Breast epithelium (tissue), 4 donors: ENCODE measurements at regions not wholly inside any gene's neighbourhood (a gene's known extent, or its start where the extent isn't known, plus 50 kb on each side); places are given as distances from the start of the nearest gene placed in this dataset.
"Not testable (repeated sequence)": the region's sequence is repeated elsewhere in the genome, so short reads cannot be mapped to it uniquely, and the experiment has no call there.

Experiments
- DNase-seq, 2 donors: peaks; one replicate each; pipeline ENCODE4 v3.0.0-alpha.2; 2019; ENCODE audit warnings: low spot score in 2 of 2
- H3K27ac ChIP-seq, 2 donors: fragments of 200-600 bp; sonication (generic) in 1 of 2; one replicate each; pipeline ENCODE4 v1.5.1; 2016 to 2019; ENCODE audit warnings: mild to moderate bottlenecking in 1 of 2
- H3K27me3 ChIP-seq, 2 donors: fragments of 200-600 bp; sonication (generic) in 1 of 2; one replicate each; pipeline versions ENCODE4 v1.5.1 to v1.6.0; 2017 to 2019; ENCODE audit warnings: control low read depth in 1 of 2, mild to moderate bottlenecking in 1 of 2
- H3K36me3 ChIP-seq: fragments of 200-600 bp; one replicate; pipeline ENCODE4 v1.5.1; 2019
- H3K4me1 ChIP-seq, 2 donors: fragments of 200-600 bp; sonication (generic); one replicate each; pipeline ENCODE4 v1.5.1; 2016 to 2019; ENCODE audit warnings: control low read depth in 1 of 2
- H3K4me3 ChIP-seq, 3 donors: fragments of 200-600 bp; sonication (generic); 1 replicate in 2 of 3; 2 replicates in 1 of 3; pipeline ENCODE4 v1.5.1; 2016 to 2019; ENCODE audit warnings: mild to moderate bottlenecking in 3 of 3, moderate library complexity in 2 of 3
- H3K9me3 ChIP-seq, 2 donors: fragments of 200-600 bp; sonication (generic) in 1 of 2; one replicate each; pipeline ENCODE4 v1.5.1; 2016 to 2019; ENCODE audit warnings: control low read depth in 1 of 2
- CTCF ChIP-seq, 3 donors: fragments of 450-650 bp; IDR thresholded peaks; one replicate each; pipeline ENCODE4 v1.5.1; 2016 to 2017; ENCODE audit warnings: antibody characterized with exemption in 3 of 3, mild to moderate bottlenecking in 3 of 3, moderate library complexity in 3 of 3
- POLR2A ChIP-seq: fragments of 450-650 bp; IDR thresholded peaks from one replicate; pipeline ENCODE4 v1.6.1; 2016; ENCODE audit warnings: antibody characterized with exemption, mild to moderate bottlenecking, moderate library complexity
- POLR2AphosphoS5 ChIP-seq, 3 donors: sonication (generic); formaldehyde crosslinking; IDR thresholded peaks; one replicate each; pipeline ENCODE4 v1.6.1; 2017; ENCODE audit warnings: antibody characterized with exemption in 3 of 3
- intact Hi-C: fragments of 100-400 bp; cut with DNase I; formaldehyde crosslinking; loops from one replicate; pipeline ENCODE4 v1.15.1; 2023; ENCODE audit warnings: low total_unique reads

DNA sequence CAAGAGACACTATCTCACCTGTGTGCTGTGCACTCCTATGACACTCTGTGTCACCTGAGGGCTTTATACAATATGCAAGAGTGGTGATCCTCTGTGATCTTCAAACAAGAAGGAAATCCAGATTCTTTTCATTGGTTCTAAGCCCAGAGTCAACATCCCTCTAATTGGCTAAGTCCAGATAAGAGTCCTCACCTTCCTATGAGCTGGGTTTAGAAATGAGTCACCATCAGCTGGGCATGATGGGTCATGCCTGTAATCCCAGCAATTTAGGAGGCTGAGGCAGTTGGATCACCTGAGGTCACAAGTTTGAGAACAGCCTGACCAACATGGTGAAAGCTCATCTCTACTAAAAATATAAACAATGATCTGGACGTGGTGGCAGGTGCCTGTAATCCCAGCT is 144.4 kb downstream of the ZNF675 start:
- no peaks in the 10 kb centered on the region for H3K9me3 ChIP-seq
- H3K36me3 ChIP-seq = no peaks in the 10 kb centered on the region
- intact Hi-C loops = no loop called here
- no peak overlapping the region for H3K27ac ChIP-seq
- TF ChIP-seq POLR2A (no peak), CTCF (IDR thresholded peaks at IDR 0.05) (no peak), POLR2AphosphoS5 (IDR thresholded peaks at IDR 0.05) (no peak)
- H3K4me1 ChIP-seq = no peaks in the 10 kb centered on the region
- H3K27me3 ChIP-seq = no peaks in the 10 kb centered on the region
- DNase-seq = no peak
- no peak overlapping the region for H3K4me3 ChIP-seq

DNA sequence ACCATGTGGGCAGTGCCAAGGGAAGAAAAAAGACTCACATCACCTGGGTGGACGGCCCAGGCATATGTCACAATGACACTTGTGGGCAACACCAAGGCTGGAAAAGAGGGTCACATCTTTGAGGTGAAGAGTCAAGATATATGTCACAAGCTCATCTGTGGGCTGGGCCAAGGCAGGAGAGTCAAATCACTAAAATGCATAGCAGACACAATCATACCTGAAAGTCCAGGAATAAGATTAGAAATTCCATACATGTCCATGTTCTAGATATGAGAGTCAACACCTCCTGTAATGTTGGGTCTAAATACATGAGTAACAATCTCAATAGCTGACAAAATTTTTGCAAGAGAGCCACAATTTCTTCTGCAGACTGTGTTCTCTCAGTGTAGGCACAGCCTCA is 145.0 kb downstream of the ZNF675 start:
- no peak overlapping the region for H3K27ac ChIP-seq
- H3K4me3 ChIP-seq = no peak overlapping the region
- H3K36me3 ChIP-seq = no peaks in the 10 kb centered on the region
- intact Hi-C loops = no loop called here
- TF ChIP-seq POLR2A (no peak), POLR2AphosphoS5 (IDR thresholded peaks at IDR 0.05) (no peak), CTCF (IDR thresholded peaks at IDR 0.05) (no peak)
- no peaks in the 10 kb centered on the region for H3K27me3 ChIP-seq
- no peak for DNase-seq
- H3K4me1 ChIP-seq = no peaks in the 10 kb centered on the region
- no peaks in the 10 kb centered on the region for H3K9me3 ChIP-seq

DNA sequence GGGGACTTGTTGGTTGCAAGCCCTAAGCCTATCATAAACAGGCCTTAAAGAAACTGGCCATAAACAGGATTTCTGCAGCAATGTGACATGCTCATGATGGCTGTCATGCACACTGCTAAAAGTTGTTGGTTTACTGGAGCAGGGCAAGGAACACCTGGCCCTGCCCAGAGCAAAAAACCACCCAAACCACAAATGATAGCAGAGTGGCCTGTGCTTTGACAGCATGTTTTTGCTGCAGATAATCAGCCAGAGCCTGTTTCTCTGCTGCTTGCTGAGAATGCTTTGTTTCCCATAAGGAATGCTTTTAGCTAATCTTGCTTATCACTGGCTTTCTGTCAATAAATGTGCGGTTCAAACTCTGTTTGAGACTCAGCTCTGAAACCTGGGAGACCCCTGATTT is 144.9 kb upstream of the ZNF91 start:
- H3K9me3 ChIP-seq, intact Hi-C loops, H3K4me1 ChIP-seq, H3K36me3 ChIP-seq, H3K27me3 ChIP-seq, DNase-seq, H3K27ac ChIP-seq, H3K4me3 ChIP-seq: not testable (repeated sequence)

DNA sequence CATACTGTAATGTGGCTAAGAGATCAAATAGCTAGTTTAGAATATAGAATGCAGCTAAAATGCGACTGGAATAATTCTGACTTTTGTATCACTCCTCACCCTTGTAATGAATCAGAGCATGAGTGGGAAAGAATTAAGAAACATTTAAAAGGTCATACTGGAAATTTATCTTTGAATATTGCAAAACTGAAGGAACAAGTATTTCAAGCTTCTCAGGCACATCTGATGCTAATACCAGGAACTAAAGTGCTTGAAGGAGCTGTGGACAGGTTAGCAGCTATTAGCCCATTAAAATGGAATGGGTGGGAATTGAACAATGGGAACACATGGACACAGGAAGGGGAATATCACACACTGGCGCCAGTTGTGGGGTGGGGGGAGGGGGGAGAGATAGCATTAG is 144.2 kb upstream of the ZNF91 start:
- no peaks in the 10 kb centered on the region for H3K36me3 ChIP-seq
- no peaks in the 10 kb centered on the region for H3K4me1 ChIP-seq
- H3K4me3 ChIP-seq = no peak overlapping the region
- DNase-seq = no peak
- intact Hi-C loops = no loop called here
- TF ChIP-seq POLR2AphosphoS5 (IDR thresholded peaks at IDR 0.05) = no peak
- no peak for TF ChIP-seq CTCF (IDR thresholded peaks at IDR 0.05)
- no peak for TF ChIP-seq POLR2A
- H3K27me3 ChIP-seq = no peaks in the 10 kb centered on the region
- no peaks in the 10 kb centered on the region for H3K9me3 ChIP-seq
- no peak overlapping the region for H3K27ac ChIP-seq

DNA sequence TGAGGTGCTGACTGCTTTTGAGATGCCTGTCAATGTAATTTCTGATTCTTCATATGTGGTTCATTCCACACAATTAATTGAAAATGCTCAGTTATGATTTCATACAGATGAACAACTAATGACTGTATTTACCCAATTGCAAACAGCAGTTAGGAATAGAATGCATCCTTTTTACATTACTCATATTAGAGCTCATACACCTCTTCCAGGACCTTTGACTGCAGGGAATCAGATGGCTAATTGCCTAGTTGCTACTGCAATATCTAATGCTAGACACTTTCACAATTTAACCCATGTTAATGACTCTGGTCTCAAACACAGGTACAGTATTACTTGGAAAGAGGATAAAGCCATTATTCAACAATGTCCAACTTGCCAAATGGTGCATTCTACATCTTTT is 141.9 kb upstream of the ZNF91 start:
- H3K27me3 ChIP-seq, H3K36me3 ChIP-seq, DNase-seq, H3K9me3 ChIP-seq, H3K4me3 ChIP-seq, H3K4me1 ChIP-seq, intact Hi-C loops, H3K27ac ChIP-seq: not testable (repeated sequence)

- H3K9me3 ChIP-seq, H3K27me3 ChIP-seq, H3K4me3 ChIP-seq, intact Hi-C loops, H3K36me3 ChIP-seq, H3K4me1 ChIP-seq, H3K27ac ChIP-seq, DNase-seq: not testable (repeated sequence)
Observed at GRCh38 chr19:23536341-23536740, 141.1 kb upstream of the ZNF91 start.

DNA sequence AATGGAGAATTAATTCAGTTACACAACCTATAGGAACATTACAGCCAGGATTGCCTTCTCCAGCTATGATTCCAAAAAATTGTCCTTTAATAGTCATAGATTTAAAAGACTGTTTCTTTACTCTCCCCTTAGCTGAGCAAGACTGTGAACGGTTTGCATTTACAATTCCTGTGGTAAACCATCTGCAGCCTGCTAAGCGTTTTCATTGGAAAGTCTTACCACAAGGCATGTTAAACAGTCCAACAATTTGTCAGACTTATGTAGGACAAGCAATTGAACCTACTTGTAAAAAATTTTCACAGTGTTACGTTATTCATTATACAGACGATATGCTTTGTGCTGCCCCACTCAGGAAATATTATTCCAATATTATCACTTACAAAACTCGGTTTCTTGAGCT is 140.6 kb upstream of the ZNF91 start:
- H3K27me3 ChIP-seq, H3K4me3 ChIP-seq, H3K9me3 ChIP-seq, H3K36me3 ChIP-seq, H3K4me1 ChIP-seq, DNase-seq, intact Hi-C loops, H3K27ac ChIP-seq: not testable (repeated sequence)

DNA sequence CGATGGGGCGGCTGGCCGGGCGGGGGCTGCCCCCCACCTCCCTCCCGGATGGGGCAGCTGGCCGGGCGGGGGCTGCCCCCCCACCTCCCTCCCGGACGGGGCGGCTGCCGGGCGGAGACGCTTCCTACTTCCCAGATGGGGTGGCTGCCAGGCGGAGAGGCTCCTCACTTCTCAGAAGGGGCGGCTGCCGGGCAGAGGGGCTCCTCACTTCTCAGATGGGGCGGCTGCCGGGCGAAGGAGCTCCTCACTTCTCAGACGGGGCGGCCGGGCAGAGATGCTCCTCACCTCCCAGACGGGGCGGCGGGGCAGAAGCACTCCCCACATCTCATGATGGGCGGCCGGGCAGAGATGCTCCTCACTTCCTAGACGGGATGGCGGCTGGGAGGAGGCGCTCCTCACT is 138.2 kb upstream of the ZNF91 start:
- H3K27me3 ChIP-seq, H3K4me3 ChIP-seq, H3K36me3 ChIP-seq, DNase-seq, H3K4me1 ChIP-seq, intact Hi-C loops, H3K27ac ChIP-seq, H3K9me3 ChIP-seq: not testable (repeated sequence)
